GM21528 (cell line): ENCODE measurements at regions not wholly inside any gene's neighbourhood (a gene's known extent, or its start where the extent isn't known, plus 50 kb on each side); places are given as distances from the start of the nearest gene placed in this dataset.
"Not testable (repeated sequence)": the region's sequence is repeated elsewhere in the genome, so short reads cannot be mapped to it uniquely, and the experiment has no call there.

Source experiments
- ATAC-seq: cut with Tn5 transposase; IDR thresholded peaks from one replicate; pipeline ENCODE4 v1.9.1; 2021; ENCODE audit warnings: mild to moderate bottlenecking, moderate library complexity; ENCODE audit not compliant: unreplicated experiment, low FRiP score

- no peak for ATAC-seq
These were observed 574.9 kb downstream of the CCSER2 start for GRCh38 chr10:84903320-84903719.

- no peak for ATAC-seq
These were observed 579.1 kb downstream of the CCSER2 start for GRCh38 chr10:84907461-84908009.

DNA sequence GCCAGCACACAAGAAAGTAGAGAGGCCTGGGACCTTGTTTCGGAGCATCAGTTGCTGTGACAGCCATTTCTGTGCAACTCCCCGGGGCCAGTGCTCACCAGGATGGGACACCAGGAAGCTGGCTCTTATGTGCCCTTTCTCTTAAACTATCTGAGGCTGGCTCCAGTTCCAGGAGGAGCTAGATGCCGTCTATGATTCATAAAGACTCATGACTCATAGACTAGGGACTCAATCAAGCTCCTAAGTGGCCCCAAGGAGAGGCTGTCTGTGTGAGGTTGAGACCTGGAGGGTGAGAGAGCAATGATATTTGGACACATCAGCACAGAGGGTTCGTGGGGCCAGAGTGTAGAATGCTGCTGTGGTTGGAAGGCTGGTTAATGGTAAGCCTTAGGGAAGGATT, 580.1 kb downstream of the CCSER2 start:
- ATAC-seq: no peak

- no peak for ATAC-seq
These were observed 593.3 kb downstream of the CCSER2 start for GRCh38 chr10:84921701-84922100.

DNA sequence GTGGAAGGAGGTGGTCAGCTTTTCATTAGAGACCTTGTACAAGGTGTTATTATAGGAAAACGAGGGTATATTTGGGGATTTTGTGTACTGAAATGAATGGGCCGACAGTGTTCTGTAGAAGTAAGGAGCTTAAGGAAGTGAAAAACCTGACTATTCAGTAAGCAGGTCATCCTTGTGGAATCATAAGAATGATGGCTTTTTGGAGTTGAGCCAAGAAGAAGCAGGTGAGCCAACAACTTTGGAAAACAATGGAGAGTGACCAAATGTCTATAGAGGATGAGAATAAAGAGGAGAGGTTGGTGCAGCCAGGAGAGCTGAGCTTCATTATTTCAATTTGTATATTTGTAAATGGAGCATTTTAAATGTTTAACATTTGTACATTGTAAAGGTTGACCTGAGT, 595.7 kb downstream of the CCSER2 start:
- no peak for ATAC-seq

GRCh38 chr10:84925495-84925894, 597.1 kb downstream of the CCSER2 start:
- no peak for ATAC-seq

GRCh38 chr10:84933402-84933801, 605.0 kb downstream of the CCSER2 start:
- ATAC-seq: no peak

DNA sequence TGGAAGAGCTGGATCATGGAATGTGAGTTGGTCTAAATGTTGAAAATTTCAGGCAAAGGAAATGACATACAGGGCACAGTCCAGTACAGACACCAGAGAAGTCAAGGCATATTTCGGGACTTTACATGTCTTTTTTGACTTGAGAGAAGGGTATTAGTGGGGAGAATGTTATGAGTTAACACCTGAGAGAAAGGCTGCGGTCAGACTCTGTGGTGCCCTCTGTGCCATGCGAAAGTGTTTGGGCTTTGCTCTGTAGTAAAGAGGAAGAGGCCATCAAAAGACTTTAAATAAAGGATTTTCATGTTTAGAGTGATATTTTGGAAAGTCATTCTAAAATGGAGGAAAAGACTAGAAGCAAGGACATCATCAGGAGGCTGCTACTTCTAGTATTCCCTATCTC, 607.4 kb downstream of the CCSER2 start:
- no peak for ATAC-seq

- ATAC-seq: no peak
These were observed 609.9 kb downstream of the CCSER2 start for GRCh38 chr10:84938117-84938905.

- ATAC-seq: no peak
These were observed 615.2 kb downstream of the CCSER2 start for GRCh38 chr10:84943541-84943940.

DNA sequence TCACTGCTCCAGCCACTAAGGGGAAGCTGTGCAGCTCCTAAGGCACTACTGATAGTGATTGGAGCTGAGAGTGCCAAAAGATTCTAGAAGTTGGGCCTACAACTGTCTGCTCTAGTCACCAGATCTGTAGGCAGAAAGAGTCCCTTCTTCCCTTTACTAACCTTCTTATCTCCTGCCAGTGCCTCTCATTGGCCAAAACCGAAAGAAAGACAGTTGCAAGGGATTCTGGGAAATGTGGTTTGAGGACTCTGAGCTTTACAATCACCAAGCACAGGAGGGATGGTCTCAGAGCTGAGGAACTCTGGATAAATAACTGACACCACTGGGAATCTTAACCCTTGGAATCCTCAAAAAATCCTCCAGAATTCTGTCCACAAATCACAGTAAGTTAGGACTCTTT, 615.8 kb downstream of the CCSER2 start:
- ATAC-seq: no peak

DNA sequence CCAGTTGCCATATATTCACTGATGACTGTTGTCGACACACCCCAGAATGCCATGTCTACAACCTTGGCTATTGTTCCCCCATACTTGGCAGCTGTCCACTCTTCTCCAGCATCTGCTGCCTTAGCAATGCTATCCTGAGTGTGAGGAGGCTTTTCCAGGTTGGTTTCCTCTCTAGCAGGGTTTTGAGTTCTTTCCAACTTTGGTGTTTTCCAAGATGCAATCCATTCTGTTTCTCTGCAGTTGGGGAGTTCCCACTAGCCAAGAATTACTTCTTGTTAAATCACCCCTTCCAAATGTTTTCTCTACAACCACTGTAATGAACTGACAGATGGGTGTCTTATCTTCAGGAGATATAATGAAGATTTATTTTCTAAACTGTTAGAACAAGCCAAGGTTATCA, 617.4 kb downstream of the CCSER2 start:
- ATAC-seq: no peak

DNA sequence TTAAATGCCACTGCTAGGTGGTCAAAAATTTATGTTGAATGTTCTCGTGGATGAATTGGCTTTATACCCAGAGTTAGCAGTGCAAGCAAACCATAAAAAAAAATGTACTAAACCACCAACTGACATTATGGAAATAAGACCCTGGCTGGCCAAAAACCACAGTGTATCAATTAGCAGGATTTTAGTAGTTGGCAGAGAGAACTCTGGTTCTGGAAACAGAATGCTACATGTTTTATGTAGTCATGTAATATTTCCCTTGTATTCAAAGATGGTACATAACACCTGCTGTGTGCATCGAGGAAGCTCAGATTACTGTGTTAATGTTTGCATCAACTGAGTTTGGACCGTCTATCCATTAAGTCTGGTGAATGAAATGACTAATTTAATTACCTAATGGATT, 618.5 kb downstream of the CCSER2 start:
- no peak for ATAC-seq

DNA sequence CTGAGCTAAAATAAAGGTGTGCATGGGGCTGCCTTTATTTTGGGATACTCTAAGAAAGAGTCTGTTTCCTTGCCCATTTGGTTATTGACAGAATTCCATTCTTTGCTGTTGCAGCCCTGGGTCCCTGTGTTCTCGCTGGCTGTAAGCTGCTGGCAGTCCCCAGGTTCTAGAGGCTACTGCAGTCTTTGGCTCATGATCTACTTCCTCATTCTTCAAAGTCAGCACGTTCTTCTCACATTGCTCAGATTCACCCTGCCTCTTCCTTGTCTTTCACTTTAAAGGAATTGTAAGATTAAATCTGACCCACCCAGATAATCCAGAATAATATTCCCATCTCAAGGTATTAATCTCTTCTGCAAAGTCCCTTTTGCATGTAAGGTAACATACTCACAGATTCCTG, 620.3 kb downstream of the CCSER2 start:
- ATAC-seq: no peak

DNA sequence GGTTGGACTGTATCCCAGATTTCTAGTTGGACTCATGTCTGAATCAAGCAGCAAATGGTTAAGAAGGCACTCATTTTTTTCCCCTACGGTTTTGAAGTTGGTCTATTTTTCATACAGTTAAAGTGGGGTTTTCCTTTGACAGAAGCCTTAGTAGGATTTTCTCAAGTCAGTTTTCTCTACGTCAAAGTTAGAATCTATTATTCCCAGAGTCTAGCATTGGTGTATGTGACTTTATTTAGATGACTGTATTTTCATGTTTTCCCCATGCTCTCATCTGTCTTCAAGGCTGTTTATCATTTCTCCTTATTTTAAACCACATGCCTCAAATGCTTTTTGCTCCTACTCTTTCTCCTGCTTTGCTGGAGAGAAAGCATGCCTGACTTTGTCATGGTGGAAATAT, 623.2 kb downstream of the CCSER2 start:
- no peak for ATAC-seq

- ATAC-seq: no peak
These were observed 629.0 kb downstream of the CCSER2 start for GRCh38 chr10:84957427-84957826.

DNA sequence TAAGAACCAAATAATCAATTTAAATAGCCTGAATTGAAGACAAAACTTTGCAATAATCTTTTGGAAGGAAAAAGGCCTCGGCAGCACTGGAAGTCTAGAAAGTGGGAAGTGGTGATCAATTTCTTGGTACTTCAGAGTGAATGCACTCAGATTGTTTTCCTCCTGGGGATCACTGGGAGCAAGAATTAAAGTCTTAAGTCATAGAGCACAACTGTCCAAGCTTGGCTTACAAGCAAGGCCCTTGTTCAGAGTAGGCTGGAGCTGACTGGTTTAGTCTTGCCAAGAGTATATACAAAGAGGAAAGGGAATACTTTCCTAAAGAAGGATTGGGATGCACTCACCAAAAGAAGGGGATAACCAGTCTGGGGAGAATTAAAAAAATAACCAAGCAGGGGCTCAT, 637.1 kb downstream of the CCSER2 start:
- no peak for ATAC-seq

DNA sequence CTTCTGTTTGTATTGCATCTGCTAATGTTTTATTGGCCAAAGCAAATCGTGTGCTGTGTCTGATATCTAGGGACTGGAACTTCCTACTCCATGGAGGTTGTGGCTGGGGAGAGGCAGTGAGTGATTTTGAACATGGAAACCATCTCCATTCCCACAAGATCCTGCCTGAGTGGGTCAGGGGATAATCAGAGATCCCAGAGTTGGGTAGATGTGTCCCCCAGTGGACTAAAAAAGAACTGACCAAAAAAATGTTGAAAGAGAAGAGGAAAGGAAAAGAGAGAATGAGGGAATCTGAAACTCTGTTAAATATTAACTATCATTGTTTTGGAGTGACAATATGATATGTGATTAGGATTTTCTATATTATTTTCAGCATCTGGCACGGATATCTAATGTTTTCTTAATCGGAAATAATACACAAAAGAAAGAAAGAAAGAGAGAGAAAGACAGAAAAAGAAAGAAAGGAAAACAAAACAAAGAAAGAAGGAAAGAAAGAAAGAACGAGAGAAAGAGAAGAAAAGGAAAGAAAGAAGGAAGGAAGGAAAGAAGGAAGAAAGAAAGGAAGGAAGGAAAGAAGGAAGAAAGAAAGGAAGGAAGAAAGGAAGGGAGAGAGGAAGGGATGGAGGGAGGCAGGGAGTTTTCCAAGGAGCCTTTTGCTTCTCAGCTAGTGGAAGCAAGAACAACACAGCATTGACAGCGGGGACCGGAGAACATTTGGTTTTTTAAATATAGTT, 638.5 kb downstream of the CCSER2 start:
- no peak for ATAC-seq

- not testable (repeated sequence) for ATAC-seq
These were observed 640.9 kb downstream of the CCSER2 start for GRCh38 chr10:84969297-84969696.

DNA sequence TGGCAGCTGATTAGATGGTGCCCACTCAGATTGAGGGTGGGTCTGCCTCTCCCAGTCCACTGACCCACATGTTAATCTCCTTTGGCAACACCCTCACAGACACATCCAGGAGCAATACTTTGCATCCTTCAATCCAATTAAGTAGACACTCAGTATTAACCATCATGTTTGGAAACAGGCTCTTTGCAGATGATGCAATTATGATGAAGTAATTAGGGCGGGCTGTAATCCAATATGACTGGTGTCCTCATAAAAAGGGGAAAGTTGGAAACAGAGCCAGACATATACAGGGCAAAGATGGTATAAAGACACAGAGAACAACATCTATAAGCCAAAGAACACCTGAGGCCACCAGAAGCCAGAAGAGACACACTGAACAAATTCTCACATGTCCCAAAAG, 658.6 kb downstream of the CCSER2 start:
- ATAC-seq: no peak

- ATAC-seq: no peak
These were observed 659.6 kb downstream of the CCSER2 start for GRCh38 chr10:84988011-84988410.

- ATAC-seq: no peak
These were observed 662.3 kb downstream of the CCSER2 start for GRCh38 chr10:84990713-84991112.
